ENCODE measurements at regions not wholly inside any gene's neighbourhood (a gene's known extent, or its start where the extent isn't known, plus 50 kb on each side); places are given as distances from the start of the nearest gene placed in this dataset.

- no peak for DNase-seq
- no peaks in the 10 kb centered on the region for H3K4me1 Mint-ChIP-seq
- H3K4me3 Mint-ChIP-seq = no peak overlapping the region
- no peak for ATAC-seq (ENCODE audit: low read depth)
- POLR2A ChIA-PET = no interaction called here
- no peaks in the 10 kb centered on the region for H3K36me3 Mint-ChIP-seq
- H3K27me3 Mint-ChIP-seq = no peaks in the 10 kb centered on the region
- H3K27ac Mint-ChIP-seq = no peak overlapping the region
- H3K9me3 Mint-ChIP-seq = peaks cover 8% of the 10 kb centered on the region
Observed at GRCh38 chr14:26851793-26852192, 254.0 kb upstream of the NOVA1 start.

- DNase-seq = no peak
- ATAC-seq (ENCODE audit: low read depth) = no peak
- POLR2A ChIA-PET = no interaction called here
- Mint-ChIP-seq H3K4me1 (no peaks in the 10 kb centered on the region), H3K36me3 (no peaks in the 10 kb centered on the region), H3K4me3 (no peak overlapping the region), H3K27ac (no peak overlapping the region), H3K27me3 (no peaks in the 10 kb centered on the region), H3K9me3 (peaks cover 5% of the 10 kb centered on the region)
Observed at GRCh38 chr14:26855077-26855753, 257.4 kb upstream of the NOVA1 start.

- H3K4me3 Mint-ChIP-seq = no peak overlapping the region
Observed at GRCh38 chr14:26856876-26857518, 259.2 kb upstream of the NOVA1 start.

GRCh38 chr14:26859483-26859882 lies 261.6 kb upstream of the NOVA1 start:
- H3K36me3 Mint-ChIP-seq = no peaks in the 10 kb centered on the region
- H3K27me3 Mint-ChIP-seq = no peaks in the 10 kb centered on the region
- no peak for DNase-seq
- no peaks in the 10 kb centered on the region for H3K4me1 Mint-ChIP-seq
- ATAC-seq (ENCODE audit: low read depth) = no peak
- H3K4me3 Mint-ChIP-seq = no peak overlapping the region
- peaks cover 2% of the 10 kb centered on the region for H3K9me3 Mint-ChIP-seq
- no peak overlapping the region for H3K27ac Mint-ChIP-seq
- POLR2A ChIA-PET = no interaction called here

More at GRCh38 chr14:26856876-26857518, 259.2 kb upstream of the NOVA1 start:
- H3K27me3 Mint-ChIP-seq = no peaks in the 10 kb centered on the region
- no peaks in the 10 kb centered on the region for H3K36me3 Mint-ChIP-seq
- peaks cover 3% of the 10 kb centered on the region for H3K9me3 Mint-ChIP-seq
- POLR2A ChIA-PET = no interaction called here
- no peak for ATAC-seq (ENCODE audit: low read depth)
- H3K27ac Mint-ChIP-seq = no peak overlapping the region
- no peaks in the 10 kb centered on the region for H3K4me1 Mint-ChIP-seq
- DNase-seq = no peak

GRCh38 chr14:26860111-26860510 lies 262.3 kb upstream of the NOVA1 start:
- Mint-ChIP-seq H3K27ac (no peak overlapping the region), H3K4me3 (no peak overlapping the region), H3K9me3 (peaks cover 2% of the 10 kb centered on the region), H3K36me3 (no peaks in the 10 kb centered on the region), H3K4me1 (no peaks in the 10 kb centered on the region), H3K27me3 (no peaks in the 10 kb centered on the region)
- ATAC-seq (ENCODE audit: low read depth) (no peak), DNase-seq (no peak)
- POLR2A ChIA-PET = no interaction called here

- DNase-seq (no peak), ATAC-seq (ENCODE audit: low read depth) (no peak)
- Mint-ChIP-seq H3K4me3 (no peak overlapping the region), H3K4me1 (no peaks in the 10 kb centered on the region), H3K27ac (no peak overlapping the region), H3K36me3 (no peaks in the 10 kb centered on the region), H3K9me3 (peaks cover 4% of the 10 kb centered on the region), H3K27me3 (no peaks in the 10 kb centered on the region)
- POLR2A ChIA-PET = no interaction called here
Observed at GRCh38 chr14:26863736-26864135, 265.9 kb upstream of the NOVA1 start.

- ATAC-seq (ENCODE audit: low read depth) = no peak
- POLR2A ChIA-PET = no interaction called here
- H3K4me1 Mint-ChIP-seq = no peaks in the 10 kb centered on the region
- peaks cover 10% of the 10 kb centered on the region for H3K9me3 Mint-ChIP-seq
- no peak overlapping the region for H3K27ac Mint-ChIP-seq
- no peak overlapping the region for H3K4me3 Mint-ChIP-seq
- no peaks in the 10 kb centered on the region for H3K27me3 Mint-ChIP-seq
- no peaks in the 10 kb centered on the region for H3K36me3 Mint-ChIP-seq
- no peak for DNase-seq
Observed at GRCh38 chr14:26866721-26867120, 268.9 kb upstream of the NOVA1 start.

- no peaks in the 10 kb centered on the region for H3K4me1 Mint-ChIP-seq
- no peaks in the 10 kb centered on the region for H3K27me3 Mint-ChIP-seq
- H3K36me3 Mint-ChIP-seq = no peaks in the 10 kb centered on the region
- POLR2A ChIA-PET = no interaction called here
- H3K27ac Mint-ChIP-seq = no peak overlapping the region
- H3K4me3 Mint-ChIP-seq = no peak overlapping the region
- peaks cover 10% of the 10 kb centered on the region for H3K9me3 Mint-ChIP-seq
- DNase-seq (no peak), ATAC-seq (ENCODE audit: low read depth) (no peak)
Observed at GRCh38 chr14:26867171-26867757, 269.4 kb upstream of the NOVA1 start.

GRCh38 chr14:26870096-26870495 lies 272.3 kb upstream of the NOVA1 start:
- no peak for ATAC-seq (ENCODE audit: low read depth)

GRCh38 chr14:26870722-26871617 lies 273.1 kb upstream of the NOVA1 start:
- DNase-seq (no peak), ATAC-seq (ENCODE audit: low read depth) (no peak)
- Mint-ChIP-seq H3K4me3 (no peak overlapping the region), H3K36me3 (no peaks in the 10 kb centered on the region), H3K27me3 (no peaks in the 10 kb centered on the region), H3K27ac (no peak overlapping the region), H3K9me3 (peaks cover 12% of the 10 kb centered on the region), H3K4me1 (no peaks in the 10 kb centered on the region)
- POLR2A ChIA-PET = no interaction called here

More at GRCh38 chr14:26870096-26870495, 272.3 kb upstream of the NOVA1 start:
- POLR2A ChIA-PET = no interaction called here
- no peaks in the 10 kb centered on the region for H3K36me3 Mint-ChIP-seq
- no peak for DNase-seq
- H3K9me3 Mint-ChIP-seq = peaks cover 12% of the 10 kb centered on the region
- H3K4me3 Mint-ChIP-seq = no peak overlapping the region
- no peak overlapping the region for H3K27ac Mint-ChIP-seq
- no peaks in the 10 kb centered on the region for H3K27me3 Mint-ChIP-seq
- no peaks in the 10 kb centered on the region for H3K4me1 Mint-ChIP-seq

- H3K27me3 Mint-ChIP-seq = no peaks in the 10 kb centered on the region
- no peak overlapping the region for H3K4me3 Mint-ChIP-seq
- no peaks in the 10 kb centered on the region for H3K36me3 Mint-ChIP-seq
- DNase-seq (no peak), ATAC-seq (ENCODE audit: low read depth) (no peak)
- POLR2A ChIA-PET = no interaction called here
- no peak overlapping the region for H3K27ac Mint-ChIP-seq
- H3K9me3 Mint-ChIP-seq = peaks cover 12% of the 10 kb centered on the region
- H3K4me1 Mint-ChIP-seq = no peaks in the 10 kb centered on the region
Observed at GRCh38 chr14:26872515-26873361, 274.9 kb upstream of the NOVA1 start.

GRCh38 chr14:26873362-26873960 lies 275.6 kb upstream of the NOVA1 start:
- ATAC-seq (ENCODE audit: low read depth) (no peak), DNase-seq (no peak)
- H3K4me1 Mint-ChIP-seq = no peaks in the 10 kb centered on the region
- H3K9me3 Mint-ChIP-seq = peaks cover 12% of the 10 kb centered on the region
- no peaks in the 10 kb centered on the region for H3K36me3 Mint-ChIP-seq
- no peak overlapping the region for H3K27ac Mint-ChIP-seq
- H3K4me3 Mint-ChIP-seq = no peak overlapping the region
- no peaks in the 10 kb centered on the region for H3K27me3 Mint-ChIP-seq
- POLR2A ChIA-PET = no interaction called here
